ENCODE measurements at regions not wholly inside any gene's neighbourhood (a gene's known extent, or its start where the extent isn't known, plus 50 kb on each side); places are given as distances from the start of the nearest gene placed in this dataset.

GRCh38 chr5:153866176-153866575, 172.5 kb downstream of the FAM114A2 start:
- Histone ChIP-seq H3K9me3 (no peaks in the 10 kb centered on the region), H3K36me3 (no peaks in the 10 kb centered on the region), H3K27ac (no peak overlapping the region), H3K4me3 (no peak overlapping the region), H3K27me3 (no peaks in the 10 kb centered on the region), H3K4me1 (no peaks in the 10 kb centered on the region)
- intact Hi-C loops (cut with DNase I; ENCODE audit: low total_unique reads) = no loop called here
- DNase-seq (no peak), ATAC-seq (no peak)
- in situ Hi-C loops (cut with MboI; ENCODE audit: low sequenced_read_pairs in 4 of 4) = no loop called here
- TF ChIP-seq POLR2A (IDR thresholded peaks at IDR 0.05) (no peak), CTCF (IDR thresholded peaks at IDR 0.05 in 4 of 5, conservative IDR thresholded peaks at IDR 0.05 in 1 of 5) (no peak)

- no peaks in the 10 kb centered on the region for H3K9me3 ChIP-seq
- H3K36me3 ChIP-seq = no peaks in the 10 kb centered on the region
- intact Hi-C loops (cut with DNase I; ENCODE audit: low total_unique reads) = no loop called here
- H3K4me1 ChIP-seq = no peaks in the 10 kb centered on the region
- no peaks in the 10 kb centered on the region for H3K27me3 ChIP-seq
- in situ Hi-C loops (cut with MboI; ENCODE audit: low sequenced_read_pairs in 4 of 4) = no loop called here
- DNase-seq = no peak
- no peak overlapping the region for H3K27ac ChIP-seq
- no peak overlapping the region for H3K4me3 ChIP-seq
- no peak for ATAC-seq
- no peak for TF ChIP-seq POLR2A (IDR thresholded peaks at IDR 0.05)
- TF ChIP-seq CTCF (IDR thresholded peaks at IDR 0.05 in 4 of 5, conservative IDR thresholded peaks at IDR 0.05 in 1 of 5) = no peak
These were observed 173.7 kb downstream of the FAM114A2 start for GRCh38 chr5:153865016-153865415.

GRCh38 chr5:153863951-153864350, 174.8 kb downstream of the FAM114A2 start:
- no peak for ATAC-seq
- no peak for TF ChIP-seq POLR2A (IDR thresholded peaks at IDR 0.05)
- no peak for TF ChIP-seq CTCF (IDR thresholded peaks at IDR 0.05 in 4 of 5, conservative IDR thresholded peaks at IDR 0.05 in 1 of 5)
- H3K9me3 ChIP-seq = no peaks in the 10 kb centered on the region

More at GRCh38 chr5:153863951-153864350, 174.8 kb downstream of the FAM114A2 start:
- no peaks in the 10 kb centered on the region for H3K4me1 ChIP-seq
- no peak for DNase-seq
- H3K36me3 ChIP-seq = no peaks in the 10 kb centered on the region
- intact Hi-C loops (cut with DNase I; ENCODE audit: low total_unique reads) (no loop called here), in situ Hi-C loops (cut with MboI; ENCODE audit: low sequenced_read_pairs in 4 of 4) (no loop called here)
- H3K27me3 ChIP-seq = no peaks in the 10 kb centered on the region
- H3K4me3 ChIP-seq = no peak overlapping the region
- no peak overlapping the region for H3K27ac ChIP-seq
